GM19193 (cell line): ENCODE measurements at regions not wholly inside any gene's neighbourhood (a gene's known extent, or its start where the extent isn't known, plus 50 kb on each side); places are given as distances from the start of the nearest gene placed in this dataset.

Experiments
- POLR2A ChIP-seq: IDR thresholded peaks from 4 replicates; pipeline ENCODE4 v1.6.1; 2011; ENCODE audit not compliant: insufficient read depth, insufficient read length; ENCODE audit errors: extremely low read depth

- TF ChIP-seq POLR2A = no peak
Observed at GRCh38 chr10:3319811-3320226, 147.2 kb upstream of the PITRM1 start.

GRCh38 chr10:3312403-3312940 is 139.9 kb upstream of the PITRM1 start:
- TF ChIP-seq POLR2A = no peak

DNA sequence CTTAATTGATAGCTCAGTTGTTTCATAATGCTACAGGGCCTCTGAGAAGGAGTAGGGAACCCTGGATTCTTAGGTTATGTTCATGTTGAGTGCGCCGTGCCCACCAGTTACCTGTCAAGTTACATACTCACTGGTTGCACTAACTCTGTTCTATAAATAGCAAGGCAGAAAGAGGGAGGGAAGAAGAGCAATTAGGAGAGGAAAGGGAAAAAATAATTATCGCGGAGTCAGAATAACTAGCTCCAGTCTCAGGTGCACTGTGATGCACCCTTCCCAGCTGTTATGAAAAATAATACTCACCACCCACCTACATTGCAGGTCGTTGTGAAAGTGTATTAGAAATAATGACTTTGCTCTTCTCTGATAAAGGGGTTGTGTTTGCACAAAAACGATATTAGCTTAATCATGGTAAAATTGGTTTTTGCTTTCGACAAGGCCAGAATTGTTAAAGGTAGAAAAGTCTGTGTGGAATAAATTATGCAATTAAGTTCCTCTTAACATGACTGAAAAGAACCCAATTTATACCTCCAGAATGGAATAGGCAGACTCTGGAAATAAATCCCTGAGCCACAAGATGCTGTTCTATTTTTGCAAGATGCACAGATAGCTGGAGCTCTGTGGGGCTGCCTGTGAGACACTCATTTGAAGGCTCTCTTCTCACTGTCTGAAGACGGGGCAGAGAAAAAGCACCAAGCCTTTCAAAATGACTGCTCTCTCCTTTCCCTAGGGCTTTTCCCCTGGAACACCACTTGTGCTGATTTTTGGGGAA is 137.6 kb upstream of the PITRM1 start:
- no peak for TF ChIP-seq POLR2A

GRCh38 chr10:3306050-3306449 is 133.5 kb upstream of the PITRM1 start:
- no peak for TF ChIP-seq POLR2A

DNA sequence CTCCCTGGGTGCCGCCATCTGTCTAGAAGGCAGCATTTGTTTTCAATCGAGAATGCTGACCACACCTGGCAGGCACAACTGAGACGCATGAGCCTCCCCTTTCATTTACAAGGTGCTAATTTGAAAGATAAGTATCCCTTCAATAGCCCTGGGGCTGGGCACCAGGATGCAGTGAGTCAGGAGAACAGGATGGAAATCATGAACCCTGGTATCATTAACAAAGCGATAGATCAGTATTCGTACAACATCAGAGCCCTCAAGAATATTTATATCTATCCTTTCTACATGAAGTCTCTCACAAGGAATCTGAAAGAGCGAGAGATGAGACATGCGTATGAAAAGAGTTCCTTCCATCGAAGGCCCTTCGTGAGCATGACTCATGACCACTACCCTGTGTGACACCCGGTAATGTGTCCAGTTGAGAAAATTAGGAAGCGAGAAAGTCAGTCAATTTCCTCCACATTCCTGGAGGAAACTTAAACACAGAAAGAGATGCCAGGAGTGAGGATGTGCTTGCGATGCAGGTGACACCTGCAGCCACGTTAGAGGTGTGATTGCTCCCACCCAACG is 123.1 kb upstream of the PITRM1 start:
- no peak for TF ChIP-seq POLR2A

- TF ChIP-seq POLR2A = no peak
Observed at GRCh38 chr10:3294919-3295581, 122.5 kb upstream of the PITRM1 start.

DNA sequence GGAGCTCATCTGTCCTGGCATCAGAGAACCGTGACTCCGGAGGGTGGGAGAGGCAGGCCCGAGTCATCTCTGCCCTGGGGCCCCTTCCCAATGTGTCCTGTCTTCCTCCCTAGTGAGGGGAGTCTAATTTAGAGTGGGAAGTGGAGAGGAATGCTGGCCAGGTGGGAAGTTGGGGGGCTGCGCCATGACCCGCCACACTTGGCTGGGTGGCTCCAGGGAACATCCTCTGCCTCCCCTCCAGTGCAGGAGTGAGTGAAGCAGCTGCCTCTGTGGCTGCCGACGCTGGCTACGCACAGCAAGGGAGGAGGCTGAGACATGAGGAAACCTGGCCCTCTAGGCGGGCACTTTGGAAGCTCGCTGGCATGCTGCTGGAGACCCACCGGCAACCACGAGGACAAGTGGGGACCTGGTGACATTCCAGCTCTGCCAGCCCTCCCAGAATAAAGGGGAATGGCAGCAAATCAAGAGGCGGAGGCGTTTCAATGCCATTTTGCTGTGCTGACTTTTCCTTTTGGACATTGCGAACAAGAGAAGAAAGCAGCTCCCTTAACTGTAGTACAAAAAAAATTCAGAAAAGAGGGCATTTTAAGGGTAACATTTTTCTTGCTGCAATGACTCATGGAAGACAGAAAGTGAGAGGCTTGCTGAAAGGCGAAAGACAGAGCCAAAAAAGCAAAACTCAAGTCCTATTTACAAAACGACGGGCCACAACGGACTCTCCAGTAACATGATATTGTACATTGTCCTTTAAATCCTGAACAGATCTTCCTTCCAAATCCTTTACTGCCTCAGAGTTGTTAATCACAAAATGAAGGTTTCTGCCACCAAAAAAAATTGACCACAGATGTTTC is 121.2 kb upstream of the PITRM1 start:
- no peak for TF ChIP-seq POLR2A

DNA sequence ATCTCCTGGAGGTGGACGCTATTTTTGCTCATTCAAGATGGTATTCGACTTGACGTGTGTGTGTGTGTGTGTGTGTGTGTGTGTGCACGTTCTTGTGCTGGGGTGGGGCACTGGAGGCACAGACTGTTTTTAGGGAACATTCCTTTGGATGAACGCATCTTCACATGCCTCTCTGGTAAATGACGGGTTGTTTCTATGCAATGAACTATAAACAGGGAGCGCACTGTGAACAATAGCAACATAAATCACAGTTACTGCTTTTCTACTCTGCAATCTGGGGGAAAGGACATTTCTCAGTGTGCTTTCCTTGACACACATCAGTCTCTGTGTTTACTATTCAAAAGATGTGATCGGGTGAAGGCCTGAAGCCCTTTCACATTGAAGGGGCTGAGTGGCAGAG is 120.1 kb upstream of the PITRM1 start:
- TF ChIP-seq POLR2A = no peak

- no peak for TF ChIP-seq POLR2A
Observed at GRCh38 chr10:3290550-3290949, 118.0 kb upstream of the PITRM1 start.

- TF ChIP-seq POLR2A = no peak
Observed at GRCh38 chr10:3287572-3288445, 115.2 kb upstream of the PITRM1 start.

DNA sequence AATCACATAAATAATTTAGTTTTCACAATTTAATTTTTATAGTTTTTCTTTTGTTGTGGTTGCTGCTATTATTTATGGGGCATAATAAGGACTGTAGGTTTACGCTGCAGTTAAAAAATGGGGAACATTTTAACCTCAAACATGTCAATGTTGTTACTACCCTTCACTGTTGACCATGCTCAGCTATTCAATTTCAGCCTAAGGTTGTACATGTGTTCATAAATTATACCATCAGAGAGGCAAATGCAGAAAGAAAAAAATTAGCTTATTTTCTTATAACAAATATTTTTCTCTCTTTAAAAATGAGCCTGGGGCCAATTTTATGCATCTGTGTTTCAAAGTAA is 110.1 kb upstream of the PITRM1 start:
- no peak for TF ChIP-seq POLR2A

DNA sequence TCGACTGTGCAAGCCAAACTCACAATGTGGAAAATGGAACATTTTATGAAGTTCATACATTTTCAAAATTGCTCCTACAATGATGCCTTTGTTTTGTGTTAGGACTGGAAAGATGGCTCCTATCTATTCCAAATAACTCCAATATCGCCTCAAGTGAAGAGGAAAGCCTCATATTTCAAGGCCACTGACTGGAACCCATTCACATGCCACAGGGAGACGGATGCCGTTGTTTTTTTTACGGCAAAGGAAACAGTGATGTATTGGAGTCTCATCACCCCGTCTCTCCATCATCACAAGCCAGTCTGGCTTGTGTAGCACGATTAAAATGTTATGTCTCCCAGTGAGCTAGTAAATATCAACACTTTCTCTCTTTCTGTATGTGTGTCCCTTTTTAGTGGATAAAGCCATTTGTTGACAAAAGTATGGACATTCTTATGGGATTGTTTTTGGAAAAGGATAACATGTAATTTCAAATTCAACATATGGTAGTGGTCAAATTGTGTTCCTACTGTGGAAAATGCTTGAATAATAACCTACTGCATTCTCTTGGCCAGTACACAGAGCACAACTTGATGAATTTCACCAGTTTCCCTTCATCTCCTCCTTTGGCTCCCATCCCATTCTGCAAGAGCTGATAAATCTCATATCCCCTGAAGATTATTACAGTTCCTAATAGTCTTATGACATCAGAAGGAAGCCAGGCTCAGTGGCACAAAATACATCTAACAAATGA is 109.5 kb upstream of the PITRM1 start:
- no peak for TF ChIP-seq POLR2A

DNA sequence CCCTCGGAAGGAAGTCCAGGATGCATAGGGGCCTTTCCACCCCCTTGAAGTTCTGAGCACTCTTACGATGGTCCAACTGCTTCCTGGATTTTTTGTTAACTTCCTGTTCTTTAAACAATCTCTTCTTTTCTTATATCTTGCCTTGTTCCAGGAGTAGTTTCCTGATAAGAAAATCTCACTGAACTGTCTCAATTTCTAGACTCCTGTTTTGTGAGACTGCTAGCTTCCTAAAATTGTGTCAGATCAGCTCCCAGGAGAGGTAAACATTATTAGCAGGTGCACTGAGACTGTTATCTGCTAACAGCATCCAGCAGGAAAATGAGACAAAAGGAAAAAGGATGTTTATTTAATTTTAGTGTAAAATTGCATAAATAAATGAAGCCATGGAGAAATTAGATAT is 106.2 kb upstream of the PITRM1 start:
- no peak for TF ChIP-seq POLR2A
